T47D (cell line): ENCODE measurements at regions not wholly inside any gene's neighbourhood (a gene's known extent, or its start where the extent isn't known, plus 50 kb on each side); places are given as distances from the start of the nearest gene placed in this dataset.

Source experiments
- DNase-seq, 2 experiments: peaks; one replicate each; pipeline versions ENCODE4 v3.0.0 to v3.0.0-alpha.2; 2011 to 2012; ENCODE audit warnings: low read depth in 1 of 2, low spot score in 1 of 2
- JUND ChIP-seq: IDR thresholded peaks from 2 replicates; pipeline ENCODE4 v1.6.1; 2012; ENCODE audit warnings: low read depth
- in situ Hi-C: cut with HindIII; loops from 2 replicates; pipeline ENCODE4 v1.10.0; 2016; ENCODE audit warnings: low sequenced_read_pairs, low pct_unique_long_range_greater_than_20kb

GRCh38 chr10:44295644-44296241 is 89.2 kb downstream of the CXCL12 start:
- in situ Hi-C loops = no loop called here
- peak in 1 of 2 experiments; percentile 25 for DNase-seq
- TF ChIP-seq JUND = no peak

- in situ Hi-C loops = no loop called here
- TF ChIP-seq JUND = no peak
- no peak for DNase-seq
These were observed 90.0 kb downstream of the CXCL12 start for GRCh38 chr10:44294726-44295412.

- TF ChIP-seq JUND = no peak
- in situ Hi-C loops = no loop called here
- no peak for DNase-seq
These were observed 91.1 kb downstream of the CXCL12 start for GRCh38 chr10:44293842-44294241.

DNA sequence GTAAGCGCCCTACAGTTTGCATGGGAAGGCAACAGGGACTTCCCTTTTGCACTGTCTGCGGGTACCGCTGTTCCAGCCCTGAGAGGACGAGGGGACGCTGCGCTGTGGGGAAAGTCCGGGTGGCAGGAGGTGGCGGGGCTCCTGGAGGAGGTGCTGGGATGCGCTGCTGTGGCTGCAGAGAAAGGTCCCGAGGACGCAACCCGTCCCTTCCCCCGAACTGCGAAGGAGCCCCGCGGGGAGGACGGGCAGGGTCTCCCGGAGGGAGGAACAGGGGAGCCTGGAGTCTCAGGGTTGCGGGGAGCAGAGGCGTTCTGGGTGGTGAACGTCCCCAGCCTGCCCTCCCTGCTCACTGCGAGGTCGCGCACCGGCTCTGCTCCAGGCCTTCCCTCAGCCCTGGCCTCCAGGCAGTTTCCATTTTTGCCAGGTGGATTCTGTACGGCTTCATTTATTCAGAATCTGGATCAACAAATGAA is 91.6 kb downstream of the CXCL12 start:
- no peak for DNase-seq

DNA sequence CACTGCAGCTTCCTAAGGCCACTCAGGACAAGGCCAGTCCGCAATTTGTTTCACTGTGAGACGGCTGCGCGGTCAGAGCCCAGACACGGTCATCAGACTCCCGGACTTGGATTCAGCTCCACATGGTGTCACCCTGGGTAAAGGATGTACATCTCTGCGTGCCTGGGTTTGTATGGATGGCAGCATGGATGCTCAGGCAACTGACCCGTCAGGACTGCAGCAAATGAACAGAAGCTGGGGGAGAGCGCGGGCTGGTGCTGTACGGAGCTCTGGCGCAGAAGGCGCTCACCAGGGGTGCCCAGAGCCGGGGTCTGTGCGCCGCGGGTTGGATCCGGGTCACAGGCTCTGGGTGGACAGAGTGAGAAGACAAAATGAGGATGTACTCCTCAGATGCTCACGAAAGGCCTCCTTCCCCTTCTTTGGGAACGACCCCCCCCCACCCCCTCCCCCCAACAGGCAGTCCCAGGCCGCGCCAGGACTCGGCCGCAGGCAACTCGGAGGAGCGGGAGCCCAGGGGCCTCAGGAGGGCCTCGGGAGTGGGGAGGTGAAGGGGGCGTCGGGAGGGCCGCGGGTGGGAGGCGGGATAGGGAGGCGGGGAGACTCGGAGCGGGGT is 92.4 kb downstream of the CXCL12 start:
- no peak for TF ChIP-seq JUND
- in situ Hi-C loops = no loop called here
- DNase-seq = no peak

More for the DNA sequence above, 91.6 kb downstream of the CXCL12 start:
- TF ChIP-seq JUND = no peak
- in situ Hi-C loops = no loop called here

- in situ Hi-C loops = no loop called here
These were observed 93.8 kb downstream of the CXCL12 start for GRCh38 chr10:44291091-44291490.

DNA sequence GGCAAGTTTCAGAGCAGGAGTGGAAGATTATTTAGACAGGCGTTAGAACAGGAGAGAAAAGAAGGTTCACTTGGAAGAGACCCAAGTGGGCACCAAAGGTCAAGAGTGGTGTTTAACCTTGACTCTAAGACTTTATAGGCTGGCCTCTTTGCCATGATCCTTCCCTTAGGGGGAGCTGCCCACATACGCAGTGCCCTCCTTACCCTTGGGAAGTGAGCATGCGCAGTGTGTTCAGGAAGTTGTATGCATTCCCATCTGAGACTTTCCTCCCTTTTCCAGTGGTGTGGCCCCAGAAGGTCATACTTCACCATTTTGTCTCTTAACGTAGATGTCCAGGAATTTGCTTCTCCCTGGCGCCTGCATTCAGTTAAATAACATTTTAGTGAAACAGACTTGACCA is 95.8 kb downstream of the CXCL12 start:
- DNase-seq = no peak
- no peak for TF ChIP-seq JUND
- in situ Hi-C loops = no loop called here

More at GRCh38 chr10:44291091-44291490, 93.8 kb downstream of the CXCL12 start:
- TF ChIP-seq JUND = no peak
- DNase-seq = no peak

- peak in 1 of 2 experiments; percentile 29 for DNase-seq
- TF ChIP-seq JUND = no peak
- in situ Hi-C loops = no loop called here
These were observed 97.5 kb downstream of the CXCL12 start for GRCh38 chr10:44287408-44287807.

DNA sequence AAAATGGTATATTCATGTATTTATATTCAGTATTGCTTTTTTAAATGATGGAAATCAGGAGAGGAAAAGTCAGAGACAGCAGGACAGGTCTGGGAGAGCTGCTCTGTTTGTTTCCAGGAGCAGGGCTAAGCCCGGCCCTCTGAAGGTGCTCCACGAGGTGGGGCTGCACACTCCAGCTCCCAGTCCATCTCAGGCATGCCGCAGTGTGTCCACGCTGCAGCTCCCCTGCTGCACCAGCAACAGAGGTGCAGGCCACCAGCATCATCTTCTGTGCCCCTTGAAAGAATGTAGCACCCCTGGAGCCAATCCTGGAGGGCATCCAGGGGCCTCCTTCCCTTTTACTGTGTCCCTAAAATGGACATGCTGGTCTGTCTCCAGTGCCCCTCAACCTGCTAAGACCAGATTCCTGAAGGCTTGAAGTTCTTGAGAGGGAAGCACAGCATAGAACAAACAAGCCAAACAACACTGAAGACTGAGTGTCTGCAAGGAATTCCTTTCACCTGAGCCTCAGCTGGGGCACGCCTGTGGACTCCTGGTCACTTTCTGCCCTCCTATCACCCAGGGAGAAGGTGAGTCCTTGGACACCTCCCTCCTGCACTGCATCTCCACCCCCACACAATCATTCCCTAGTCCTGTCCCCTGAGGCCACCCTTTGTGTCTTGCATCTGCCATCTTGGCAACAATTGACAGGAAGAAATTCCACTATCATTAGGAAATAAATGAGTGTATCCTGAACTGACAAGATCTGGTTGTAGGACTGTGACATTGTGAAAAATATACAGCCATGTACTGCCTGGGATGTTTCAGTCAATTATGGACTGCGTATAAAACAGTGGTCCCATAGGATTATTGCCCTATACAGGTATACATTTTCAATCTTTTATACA is 100.5 kb downstream of the CXCL12 start:
- in situ Hi-C loops = no loop called here
- no peak for TF ChIP-seq JUND
- peak in 1 of 2 experiments; percentile 68 for DNase-seq

DNA sequence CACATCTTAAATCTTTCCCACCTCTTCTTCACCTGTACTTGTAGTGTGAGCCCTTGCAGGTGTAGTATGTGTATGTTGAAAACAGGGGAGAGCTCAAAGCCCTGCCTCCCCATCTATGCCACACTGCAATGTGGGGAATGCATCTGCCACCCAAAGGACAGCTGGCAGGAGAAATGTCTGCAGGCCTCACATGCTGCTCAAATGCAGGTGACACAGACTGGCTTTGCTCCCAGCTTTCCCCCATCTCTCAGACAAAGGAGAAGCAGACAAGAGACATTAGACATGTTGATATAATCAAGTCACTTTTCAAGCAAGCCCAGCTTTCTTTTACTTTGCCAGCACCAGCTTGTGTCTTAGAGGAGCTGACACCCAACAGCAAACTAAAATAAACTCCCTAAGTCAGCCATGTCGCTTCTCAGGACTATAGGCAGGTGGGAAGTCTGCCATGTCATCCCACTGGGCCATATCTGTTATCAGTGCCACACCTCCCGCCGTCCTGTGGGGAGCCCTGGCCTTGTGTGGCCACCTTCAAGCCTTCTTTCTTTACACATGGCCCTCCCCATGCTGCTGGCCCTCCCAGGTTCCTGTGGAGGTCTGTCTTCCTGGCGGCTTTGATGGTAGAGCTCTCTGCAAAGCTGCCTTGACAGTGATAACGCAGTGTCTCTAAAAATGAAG is 102.1 kb downstream of the CXCL12 start:
- DNase-seq = no peak
- in situ Hi-C loops = no loop called here
- TF ChIP-seq JUND = no peak

- no peak for TF ChIP-seq JUND
These were observed 103.2 kb downstream of the CXCL12 start for GRCh38 chr10:44281662-44282061.

GRCh38 chr10:44281089-44281613 is 103.7 kb downstream of the CXCL12 start:
- in situ Hi-C loops = no loop called here
- DNase-seq = no peak
- no peak for TF ChIP-seq JUND

More at GRCh38 chr10:44281662-44282061, 103.2 kb downstream of the CXCL12 start:
- in situ Hi-C loops = no loop called here
- no peak for DNase-seq
